ENCODE measurements at regions not wholly inside any gene's neighbourhood (a gene's known extent, or its start where the extent isn't known, plus 50 kb on each side); places are given as distances from the start of the nearest gene placed in this dataset.

GRCh38 chr5:152288917-152289595 lies 116.0 kb downstream of the NMUR2 start:
- Histone ChIP-seq H3K9me3 (ENCODE audit: control insufficient read depth in 4 of 4, low read length in 3 of 4) (peaks cover 0 to 10% (median under 1%) of the 10 kb centered on the region in 4 donors), H3K4me1 (ENCODE audit: control insufficient read depth in 4 of 4, insufficient read depth in 4 of 4, low read length in 3 of 4) (peaks cover 0 to 1% (median 0%) of the 10 kb centered on the region in 4 donors), H3K36me3 (ENCODE audit: control insufficient read depth in 4 of 4, insufficient read depth in 3 of 4, low read depth in 1 of 4, low read length in 3 of 4) (no peaks in the 10 kb centered on the region), H3K27me3 (ENCODE audit: control insufficient read depth in 4 of 4, insufficient read depth in 4 of 4, low read length in 3 of 4) (peaks cover 0 to 3% (median 0%) of the 10 kb centered on the region in 4 donors), H3K4me3 (ENCODE audit: low read depth in 1 of 3, low read length in 3 of 3) (no peak overlapping the region), H3K27ac (ENCODE audit: low read depth in 1 of 2, low read length in 2 of 2) (no peak overlapping the region), H3K9ac (ENCODE audit: low read depth in 1 of 2, low read length in 2 of 2) (no peak overlapping the region)
- TF ChIP-seq CTCF (IDR thresholded peaks at IDR 0.05; ENCODE audit: low read depth, low read length, missing input control) (no peak), RAD21 (IDR thresholded peaks at IDR 0.05) (no peak), FOXA2 (IDR thresholded peaks at IDR 0.05) (no peak), RXRA (IDR thresholded peaks at IDR 0.05) (peak; percentile 24 to 29), ZBTB33 (IDR thresholded peaks at IDR 0.05) (no peak), TAF1 (conservative IDR thresholded peaks at IDR 0.05) (no peak), GABPA (IDR thresholded peaks at IDR 0.05 in 1 of 2, conservative IDR thresholded peaks at IDR 0.05 in 1 of 2) (no peak), YY1 (IDR thresholded peaks at IDR 0.05) (no peak), EGR1 (IDR thresholded peaks at IDR 0.05; ENCODE audit: low read depth in 2 of 2) (no peak), NR2F2 (IDR thresholded peaks at IDR 0.05) (peak; percentile 78), SP1 (IDR thresholded peaks at IDR 0.05) (no peak), HNF4A (conservative IDR thresholded peaks at IDR 0.05) (no peak), ATF3 (IDR thresholded peaks at IDR 0.05) (no peak), JUND (IDR thresholded peaks at IDR 0.05) (no peak), MAX (IDR thresholded peaks at IDR 0.05) (no peak), REST (IDR thresholded peaks at IDR 0.05) (no peak), HNF4G (IDR thresholded peaks at IDR 0.05) (no peak)
- WGBS = 32% methylated on average over 3 of the region's 3 CpGs
- no peak for DNase-seq (ENCODE audit: low spot score)

All from liver (tissue), 8 donors.